Activated CD8-positive, alpha-beta memory T cell treated with anti-CD3 and anti-CD28 coated beads for 1 hour (primary cell): ENCODE measurements at regions not wholly inside any gene's neighbourhood (a gene's known extent, or its start where the extent isn't known, plus 50 kb on each side); places are given as distances from the start of the nearest gene placed in this dataset.
"Not testable (repeated sequence)": the region's sequence is repeated elsewhere in the genome, so short reads cannot be mapped to it uniquely, and the experiment has no call there.

Source experiments
- DNase-seq, 2 donors: peaks; one replicate each; pipeline ENCODE4 v3.0.0-alpha.2; 2020; ENCODE audit warnings: low read depth in 1 of 2; ENCODE audit errors: extremely low read depth in 1 of 2

- no peak for DNase-seq
Measured at GRCh38 chr13:23081220-23081619, 99.6 kb upstream of the SGCG start.

GRCh38 chr13:23081901-23082300, 98.9 kb upstream of the SGCG start:
- DNase-seq = no peak

GRCh38 chr13:23086968-23087623, 93.7 kb upstream of the SGCG start:
- DNase-seq = no peak

- no peak for DNase-seq
Measured at GRCh38 chr13:23087880-23088279, 92.9 kb upstream of the SGCG start.

- DNase-seq = no peak
Measured at GRCh38 chr13:23098161-23098907, 82.4 kb upstream of the SGCG start.

- DNase-seq = no peak
Measured at GRCh38 chr13:23105051-23105450, 75.7 kb upstream of the SGCG start.

GRCh38 chr13:23107665-23108064, 73.1 kb upstream of the SGCG start:
- DNase-seq = no peak

GRCh38 chr13:23119131-23119530, 61.6 kb upstream of the SGCG start:
- no peak for DNase-seq

GRCh38 chr13:23127540-23127939, 53.2 kb upstream of the SGCG start:
- DNase-seq = not testable (repeated sequence)

- no peak for DNase-seq
Measured at GRCh38 chr13:23129331-23129730, 51.4 kb upstream of the SGCG start.
